ENCODE measurements at regions not wholly inside any gene's neighbourhood (a gene's known extent, or its start where the extent isn't known, plus 50 kb on each side); places are given as distances from the start of the nearest gene placed in this dataset.
A peak's percentile ranks its signal among the peaks of the same experiment; 100 is the strongest.
"Not testable (repeated sequence)": the region's sequence is repeated elsewhere in the genome, so short reads cannot be mapped to it uniquely, and the experiment has no call there.

DNA sequence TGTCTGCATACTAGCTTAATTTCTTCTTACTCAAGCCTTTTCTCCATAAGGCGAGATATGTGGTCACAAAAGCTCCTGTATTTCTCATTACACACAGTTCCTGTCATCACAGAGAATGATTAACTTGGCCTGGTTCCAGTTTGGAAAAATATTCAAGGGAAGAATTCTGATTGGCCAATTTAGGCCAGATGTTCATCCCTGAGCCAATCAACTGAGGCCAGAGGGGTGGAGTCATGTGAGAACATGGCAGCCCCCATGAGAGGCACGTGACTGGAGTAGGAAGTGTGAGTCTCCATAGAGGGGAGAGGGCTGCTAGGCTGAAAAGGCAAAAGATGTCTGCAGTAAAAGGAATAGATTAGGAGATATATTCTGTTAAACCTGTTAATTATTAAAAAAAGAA lies 167.5 kb upstream of the FRG2C start:
- H3K27ac Mint-ChIP-seq; H3K4me1 Mint-ChIP-seq (ENCODE audit: low read depth); H3K36me3 Mint-ChIP-seq (ENCODE audit: low read depth); H3K27me3 Mint-ChIP-seq; H3K4me3 Mint-ChIP-seq; intact Hi-C loops (cut with micrococcal nuclease): not testable (repeated sequence)
- peaks cover 39% of the 10 kb centered on the region for H3K9me3 Mint-ChIP-seq

- H3K27ac Mint-ChIP-seq; H3K4me1 Mint-ChIP-seq (ENCODE audit: low read depth); H3K4me3 Mint-ChIP-seq; H3K36me3 Mint-ChIP-seq (ENCODE audit: low read depth); H3K27me3 Mint-ChIP-seq; intact Hi-C loops (cut with micrococcal nuclease): not testable (repeated sequence)
- peaks cover 59% of the 10 kb centered on the region for H3K9me3 Mint-ChIP-seq
These were observed 163.8 kb upstream of the FRG2C start for GRCh38 chr3:75500357-75500756.

DNA sequence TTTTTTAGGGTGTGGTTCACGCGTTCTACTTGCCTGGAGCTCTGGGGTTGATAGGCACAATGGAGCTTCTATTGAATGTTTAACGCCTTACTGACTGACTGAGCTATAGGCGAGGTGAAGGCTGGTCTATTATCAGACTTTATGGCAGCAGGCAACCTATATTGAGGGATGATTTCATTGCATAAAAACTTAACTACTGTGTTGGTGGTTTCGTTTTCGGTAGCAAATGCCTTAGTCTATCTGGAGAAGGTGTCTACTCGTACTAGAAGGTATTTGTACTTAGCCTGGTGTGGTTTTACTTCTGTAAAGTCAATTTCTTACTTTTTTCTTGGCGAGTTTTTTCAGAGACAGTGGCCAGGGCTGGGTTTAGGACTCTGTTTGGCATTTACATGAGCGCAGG lies 162.0 kb upstream of the FRG2C start:
- H3K9me3 Mint-ChIP-seq, result peaks cover 55% of the 10 kb centered on the region
- H3K27ac Mint-ChIP-seq; H3K27me3 Mint-ChIP-seq; H3K4me1 Mint-ChIP-seq (ENCODE audit: low read depth); H3K36me3 Mint-ChIP-seq (ENCODE audit: low read depth); H3K4me3 Mint-ChIP-seq; intact Hi-C loops (cut with micrococcal nuclease): not testable (repeated sequence)

DNA sequence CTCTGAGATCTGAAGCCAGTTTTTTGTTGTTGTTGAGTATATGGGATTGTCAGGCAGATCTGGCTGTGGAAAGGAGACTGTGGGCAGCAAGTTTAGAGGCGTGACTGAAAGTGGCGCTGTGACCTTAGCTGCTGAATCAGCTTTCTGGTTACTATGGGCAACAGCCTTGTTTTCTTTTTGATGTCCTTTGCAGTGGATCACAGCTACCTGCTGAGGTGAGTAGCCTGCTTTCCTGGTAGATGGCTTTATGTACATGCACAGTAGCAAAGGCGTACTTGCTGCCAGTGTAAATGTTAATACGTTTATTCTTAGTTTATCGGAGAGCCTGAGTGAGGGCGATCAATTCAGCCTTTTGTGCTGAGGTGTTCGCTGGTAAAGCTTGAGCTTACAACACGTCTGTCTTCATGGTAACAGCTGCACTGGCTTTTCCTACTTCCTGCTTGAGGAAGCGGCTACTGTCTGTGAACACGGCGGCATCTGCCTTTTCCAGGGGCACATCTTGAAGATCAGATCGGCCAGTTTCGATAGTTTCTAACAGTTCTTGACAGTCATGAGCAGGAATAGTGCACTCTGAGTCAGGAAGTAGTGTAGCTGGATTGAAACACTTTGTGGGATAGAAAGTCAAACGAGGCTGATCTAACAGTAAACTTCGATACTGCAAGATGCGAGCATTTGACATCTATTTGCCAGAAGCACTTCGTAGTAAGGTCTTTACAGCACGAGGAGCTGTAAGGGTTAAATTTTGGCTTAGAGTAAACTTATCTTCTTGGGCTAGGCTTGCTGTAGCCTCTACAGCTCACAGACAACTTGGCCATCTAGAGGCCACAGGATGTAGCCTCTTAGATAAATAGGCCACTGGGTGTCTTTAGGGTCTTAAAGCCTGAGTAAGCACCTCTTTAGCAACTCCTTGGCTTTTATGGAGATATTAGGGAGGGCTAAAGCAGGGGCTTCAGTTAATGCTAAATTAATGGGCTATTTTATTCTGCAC lies 161.1 kb upstream of the FRG2C start:
- H3K4me1 Mint-ChIP-seq (ENCODE audit: low read depth); H3K36me3 Mint-ChIP-seq (ENCODE audit: low read depth); H3K27ac Mint-ChIP-seq; intact Hi-C loops (cut with micrococcal nuclease); H3K4me3 Mint-ChIP-seq; H3K27me3 Mint-ChIP-seq: not testable (repeated sequence)
- H3K9me3 Mint-ChIP-seq, result peaks cover 55% of the 10 kb centered on the region

DNA sequence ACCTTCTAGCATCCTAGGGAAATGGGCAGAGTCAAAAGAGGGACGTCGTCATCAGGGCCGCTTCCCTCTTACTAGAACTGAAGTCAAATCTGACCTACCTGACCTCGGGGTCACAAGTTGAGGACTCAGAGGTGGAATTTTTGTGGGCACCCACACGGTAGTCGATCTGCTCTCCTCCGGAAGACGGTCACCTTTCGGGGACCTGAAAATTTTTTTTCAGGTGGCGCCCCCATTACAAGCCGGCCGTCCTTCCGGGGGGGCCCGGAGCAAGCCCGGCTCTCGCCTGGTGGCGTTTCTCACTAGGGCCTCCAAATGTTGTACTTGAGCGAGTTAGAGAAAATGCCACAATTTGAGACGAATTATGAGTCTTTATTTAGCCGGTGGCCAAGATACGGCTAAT lies 157.5 kb upstream of the FRG2C start:
- Mint-ChIP-seq H3K4me1 (ENCODE audit: low read depth) (no peaks in the 10 kb centered on the region), H3K27me3 (no peaks in the 10 kb centered on the region), H3K36me3 (ENCODE audit: low read depth) (no peaks in the 10 kb centered on the region), H3K9me3 (peaks cover 65% of the 10 kb centered on the region), H3K4me3 (no peak overlapping the region), H3K27ac (no peak overlapping the region)
- intact Hi-C loops (cut with micrococcal nuclease), result no loop called here

GRCh38 chr3:75507956-75508355 lies 156.2 kb upstream of the FRG2C start:
- intact Hi-C loops (cut with micrococcal nuclease); H3K36me3 Mint-ChIP-seq (ENCODE audit: low read depth); H3K27me3 Mint-ChIP-seq; H3K4me3 Mint-ChIP-seq; H3K27ac Mint-ChIP-seq; H3K4me1 Mint-ChIP-seq (ENCODE audit: low read depth): not testable (repeated sequence)
- peaks cover 75% of the 10 kb centered on the region for H3K9me3 Mint-ChIP-seq

DNA sequence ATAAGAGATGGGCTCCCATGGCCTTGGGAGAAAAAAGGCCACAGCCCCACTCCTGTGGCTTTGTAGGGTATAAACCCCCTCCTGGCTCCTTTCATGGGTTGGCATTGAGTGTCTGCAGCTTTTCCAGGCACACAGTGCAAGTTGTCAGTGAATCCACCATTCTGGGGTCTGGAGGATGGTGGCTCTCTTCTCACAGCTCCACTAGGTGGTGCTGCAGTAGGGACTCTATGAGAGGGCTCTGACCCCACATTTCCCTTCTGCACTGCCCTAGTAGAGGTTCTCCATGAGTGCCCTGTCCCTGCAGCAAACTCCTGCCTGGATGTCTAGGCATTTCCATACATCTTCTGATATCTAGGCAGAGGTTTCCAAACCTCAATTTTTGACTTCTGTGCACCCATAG lies 136.5 kb upstream of the FRG2C start:
- H3K27ac Mint-ChIP-seq; intact Hi-C loops (cut with micrococcal nuclease); H3K27me3 Mint-ChIP-seq; H3K4me3 Mint-ChIP-seq; H3K4me1 Mint-ChIP-seq (ENCODE audit: low read depth); H3K36me3 Mint-ChIP-seq (ENCODE audit: low read depth): not testable (repeated sequence)
- H3K9me3 Mint-ChIP-seq, result peaks cover 92% of the 10 kb centered on the region

- H3K36me3 Mint-ChIP-seq (ENCODE audit: low read depth); H3K4me3 Mint-ChIP-seq; intact Hi-C loops (cut with micrococcal nuclease); H3K4me1 Mint-ChIP-seq (ENCODE audit: low read depth); H3K27ac Mint-ChIP-seq; H3K27me3 Mint-ChIP-seq: not testable (repeated sequence)
- peaks cover 47% of the 10 kb centered on the region for H3K9me3 Mint-ChIP-seq
These were observed 112.0 kb upstream of the FRG2C start for GRCh38 chr3:75552095-75552494.

DNA sequence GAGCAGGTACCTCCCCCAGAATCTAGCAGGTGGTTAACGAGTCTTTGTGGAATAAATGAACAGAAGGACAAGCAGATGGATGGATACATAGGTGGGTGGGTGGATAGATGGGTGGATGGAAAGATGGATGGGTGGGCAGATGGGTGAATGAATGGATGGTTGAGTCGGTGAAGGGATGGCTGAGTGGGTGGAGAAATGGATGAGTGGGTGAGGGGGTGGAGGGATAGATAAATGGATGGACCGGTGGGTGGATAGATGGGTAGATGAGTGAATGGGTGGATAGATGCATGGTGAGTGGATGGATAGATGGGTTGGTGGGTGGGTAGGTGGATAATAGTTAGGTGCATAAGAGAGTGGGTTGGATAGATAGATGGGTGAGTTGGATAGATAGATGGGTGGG lies 99.7 kb upstream of the FRG2C start:
- H3K27me3 Mint-ChIP-seq; H3K4me3 Mint-ChIP-seq; H3K4me1 Mint-ChIP-seq (ENCODE audit: low read depth); intact Hi-C loops (cut with micrococcal nuclease); H3K36me3 Mint-ChIP-seq (ENCODE audit: low read depth); H3K9me3 Mint-ChIP-seq; H3K27ac Mint-ChIP-seq: not testable (repeated sequence)

DNA sequence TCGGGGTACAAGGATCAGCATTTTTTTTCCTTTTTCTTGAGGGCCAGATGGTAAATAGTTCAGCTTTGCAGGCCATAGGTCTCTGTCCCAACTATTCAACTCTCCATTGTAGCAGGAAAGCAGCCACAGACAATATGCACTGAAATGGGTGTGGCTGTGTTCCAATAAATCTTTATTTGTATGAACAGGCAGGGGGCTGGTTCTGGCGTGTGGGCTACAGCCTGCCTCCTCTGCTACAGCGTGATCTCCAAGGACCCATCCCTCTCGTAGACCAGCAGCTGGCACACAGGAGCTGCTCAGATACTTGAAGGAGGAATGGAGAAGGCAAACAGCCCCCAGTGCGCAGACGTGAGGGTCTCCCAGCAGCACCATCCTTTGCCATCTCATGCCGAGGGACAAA lies 91.8 kb upstream of the FRG2C start:
- H3K4me3 Mint-ChIP-seq; H3K9me3 Mint-ChIP-seq; H3K27me3 Mint-ChIP-seq; H3K27ac Mint-ChIP-seq; intact Hi-C loops (cut with micrococcal nuclease); H3K36me3 Mint-ChIP-seq (ENCODE audit: low read depth); H3K4me1 Mint-ChIP-seq (ENCODE audit: low read depth): not testable (repeated sequence)

GRCh38 chr3:75579091-75579490 lies 85.0 kb upstream of the FRG2C start:
- intact Hi-C loops (cut with micrococcal nuclease); H3K9me3 Mint-ChIP-seq; H3K27ac Mint-ChIP-seq; H3K4me1 Mint-ChIP-seq (ENCODE audit: low read depth); H3K36me3 Mint-ChIP-seq (ENCODE audit: low read depth): not testable (repeated sequence)
- Mint-ChIP-seq H3K27me3 (peaks cover 44% of the 10 kb centered on the region), H3K4me3 (peak overlapping the region; percentile 70)

GRCh38 chr3:75579536-75579935 lies 84.6 kb upstream of the FRG2C start:
- intact Hi-C loops (cut with micrococcal nuclease); H3K27ac Mint-ChIP-seq; H3K4me1 Mint-ChIP-seq (ENCODE audit: low read depth); H3K36me3 Mint-ChIP-seq (ENCODE audit: low read depth); H3K9me3 Mint-ChIP-seq: not testable (repeated sequence)
- Mint-ChIP-seq H3K4me3 (peak overlapping the region; percentile 70), H3K27me3 (peaks cover 44% of the 10 kb centered on the region)

DNA sequence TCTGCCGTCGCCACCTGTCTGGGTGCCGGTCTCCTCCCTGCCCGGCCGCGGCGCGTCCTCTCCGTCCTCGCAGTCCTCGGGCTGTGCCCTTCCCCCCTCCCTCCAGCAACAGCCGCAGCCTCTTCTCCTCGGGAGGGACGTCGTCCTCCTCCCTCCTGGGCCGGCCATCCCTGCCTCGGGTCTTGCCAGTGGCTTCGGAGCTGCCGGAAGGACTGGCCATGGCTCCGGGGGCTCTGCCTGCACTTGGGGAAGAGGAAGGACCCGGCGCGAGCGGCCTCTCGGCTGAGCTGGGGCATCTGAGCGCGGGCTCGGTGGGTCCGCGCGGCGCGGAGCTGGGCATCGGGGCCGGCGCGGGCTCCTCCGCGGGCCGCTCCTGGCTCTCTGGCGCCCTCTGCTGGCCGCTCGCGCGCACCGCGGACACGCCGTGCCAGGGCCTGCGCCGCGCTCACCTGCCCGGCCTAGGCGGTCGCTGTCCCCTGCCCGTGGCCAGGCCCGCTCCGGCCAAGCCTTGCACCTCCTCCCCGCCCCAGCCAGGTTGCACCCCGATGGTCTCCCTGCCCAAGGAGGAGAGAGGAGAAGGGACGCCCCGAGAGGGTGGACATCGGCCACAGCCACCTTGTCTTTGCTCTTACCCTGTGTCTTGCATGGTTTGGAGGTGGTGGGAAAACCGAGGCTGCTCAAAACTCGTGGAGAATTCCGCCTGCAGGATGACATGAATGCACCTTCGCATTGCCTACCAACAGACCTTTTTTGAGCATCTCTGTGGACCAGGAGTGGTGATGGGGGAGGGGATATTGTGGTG lies 83.9 kb upstream of the FRG2C start:
- intact Hi-C loops (cut with micrococcal nuclease); H3K4me1 Mint-ChIP-seq (ENCODE audit: low read depth); H3K9me3 Mint-ChIP-seq; H3K27ac Mint-ChIP-seq; H3K36me3 Mint-ChIP-seq (ENCODE audit: low read depth): not testable (repeated sequence)
- peaks cover 44% of the 10 kb centered on the region for H3K27me3 Mint-ChIP-seq
- peak overlapping the region; percentile 70 for H3K4me3 Mint-ChIP-seq

- H3K27ac Mint-ChIP-seq; H3K36me3 Mint-ChIP-seq (ENCODE audit: low read depth); H3K4me3 Mint-ChIP-seq; intact Hi-C loops (cut with micrococcal nuclease); H3K4me1 Mint-ChIP-seq (ENCODE audit: low read depth); H3K9me3 Mint-ChIP-seq: not testable (repeated sequence)
- peaks cover 44% of the 10 kb centered on the region for H3K27me3 Mint-ChIP-seq
These were observed 81.6 kb upstream of the FRG2C start for GRCh38 chr3:75582536-75582935.

Measured in dendritic cell treated with granulocyte-macrophage colony-stimulating factor and Interleukin-4, amounts not matched to agents 40 ng/mL and 50 ng/mL, for 4 days (primary cell).